Activated B cell treated with CpG ODN at 0.5 μM for 24 hours (primary cell): ENCODE measurements at regions not wholly inside any gene's neighbourhood (a gene's known extent, or its start where the extent isn't known, plus 50 kb on each side); places are given as distances from the start of the nearest gene placed in this dataset.

ENCODE experiments used
- ATAC-seq: fragments of 200-7000 bp; cut with Tn5 transposase; one replicate; pipeline ENCODE4 v1.10.0; 2021; ENCODE audit warnings: low read depth, mild to moderate bottlenecking, moderate library complexity
- CTCF ChIA-PET: fragments of 350-600 bp; sonication (Branson Sonifier 250); formaldehyde crosslinking; loops from one replicate; lab custom pipeline; 2021; ENCODE audit warnings: antibody characterized with exemption; lab: Charles Lee
- POLR2A ChIA-PET: fragments of 350-600 bp; sonication (Branson Sonifier 250); formaldehyde crosslinking; loops from one replicate; lab custom pipeline; 2021; ENCODE audit warnings: antibody characterized with exemption; lab: Charles Lee
- DNase-seq: peaks from one replicate; pipeline ENCODE4 v3.0.0; 2022
- H3K27ac Mint-ChIP-seq: one replicate; pipeline ENCODE4 v1.8.0; 2020; ENCODE audit warnings: mixed read lengths
- H3K27me3 Mint-ChIP-seq: one replicate; pipeline ENCODE4 v1.8.0; 2021; ENCODE audit warnings: mixed read lengths
- H3K36me3 Mint-ChIP-seq: one replicate; pipeline ENCODE4 v1.8.0; 2021; ENCODE audit warnings: low read depth, mixed read lengths
- H3K4me1 Mint-ChIP-seq: one replicate; pipeline ENCODE4 v1.8.0; 2021; ENCODE audit warnings: mixed read lengths
- H3K4me3 Mint-ChIP-seq: one replicate; pipeline ENCODE4 v1.8.0; 2020; ENCODE audit warnings: mild to moderate bottlenecking, mixed read lengths
- H3K9me3 Mint-ChIP-seq: one replicate; pipeline ENCODE4 v1.8.0; 2020; ENCODE audit warnings: mixed read lengths
- intact Hi-C: fragments of 100-400 bp; cut with micrococcal nuclease; formaldehyde crosslinking; loops from one replicate; pipeline ENCODE4 v1.15.1; 2024
- TF ChIP-seq, protein P1 (sequence below): fragments of 200-600 bp; IDR thresholded peaks from one replicate; pipeline ENCODE4 v1.8.0; 2022; ENCODE audit warnings: antibody characterized with exemption, mild to moderate bottlenecking

DNA sequence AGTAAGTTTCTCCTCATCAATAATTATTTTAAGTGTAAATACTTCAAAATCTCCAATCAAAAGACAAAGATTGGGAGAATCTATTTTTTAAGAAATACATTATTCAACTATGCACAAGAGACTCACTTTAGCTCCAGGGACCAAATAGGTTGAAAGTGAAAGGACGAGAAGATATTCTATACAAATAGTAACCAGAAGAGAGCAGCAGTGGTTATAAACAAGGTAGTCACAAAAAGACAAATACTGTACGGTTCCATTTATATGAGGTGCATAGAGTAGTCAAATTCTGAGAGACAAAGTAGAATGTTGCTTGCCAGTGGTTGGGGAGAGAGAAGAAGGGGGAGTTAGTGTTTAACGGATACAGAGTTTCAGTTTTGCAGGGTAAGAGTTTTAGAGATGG, 69.8 kb downstream of the POU3F3 start:
- intact Hi-C loops = loop anchor here (10.0 kb wide), 1 partner anchor 311 kb away; no protein-coding TSS in a partner anchor
- no peak overlapping the region for H3K27ac Mint-ChIP-seq
- ChIA-PET POLR2A (interaction anchor here (0.5 kb wide), 1 partner anchor 205 kb away, joined by 8 read pairs; no protein-coding TSS in a partner anchor), CTCF (interaction anchor here (0.8 to 1.7 kb wide), 4 partner anchors 9 to 53 kb away, joined by 3 to 10 read pairs (median 6); no protein-coding TSS in a partner anchor)
- no peak for ATAC-seq
- peaks cover 4% of the 10 kb centered on the region for H3K4me1 Mint-ChIP-seq
- H3K9me3 Mint-ChIP-seq = no peaks in the 10 kb centered on the region
- H3K4me3 Mint-ChIP-seq = no peak overlapping the region
- H3K36me3 Mint-ChIP-seq = peaks cover 2% of the 10 kb centered on the region
- TF ChIP-seq, protein P1, sequence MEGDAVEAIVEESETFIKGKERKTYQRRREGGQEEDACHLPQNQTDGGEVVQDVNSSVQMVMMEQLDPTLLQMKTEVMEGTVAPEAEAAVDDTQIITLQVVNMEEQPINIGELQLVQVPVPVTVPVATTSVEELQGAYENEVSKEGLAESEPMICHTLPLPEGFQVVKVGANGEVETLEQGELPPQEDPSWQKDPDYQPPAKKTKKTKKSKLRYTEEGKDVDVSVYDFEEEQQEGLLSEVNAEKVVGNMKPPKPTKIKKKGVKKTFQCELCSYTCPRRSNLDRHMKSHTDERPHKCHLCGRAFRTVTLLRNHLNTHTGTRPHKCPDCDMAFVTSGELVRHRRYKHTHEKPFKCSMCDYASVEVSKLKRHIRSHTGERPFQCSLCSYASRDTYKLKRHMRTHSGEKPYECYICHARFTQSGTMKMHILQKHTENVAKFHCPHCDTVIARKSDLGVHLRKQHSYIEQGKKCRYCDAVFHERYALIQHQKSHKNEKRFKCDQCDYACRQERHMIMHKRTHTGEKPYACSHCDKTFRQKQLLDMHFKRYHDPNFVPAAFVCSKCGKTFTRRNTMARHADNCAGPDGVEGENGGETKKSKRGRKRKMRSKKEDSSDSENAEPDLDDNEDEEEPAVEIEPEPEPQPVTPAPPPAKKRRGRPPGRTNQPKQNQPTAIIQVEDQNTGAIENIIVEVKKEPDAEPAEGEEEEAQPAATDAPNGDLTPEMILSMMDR = no peak
- H3K27me3 Mint-ChIP-seq = no peaks in the 10 kb centered on the region
- no peak for DNase-seq

DNA sequence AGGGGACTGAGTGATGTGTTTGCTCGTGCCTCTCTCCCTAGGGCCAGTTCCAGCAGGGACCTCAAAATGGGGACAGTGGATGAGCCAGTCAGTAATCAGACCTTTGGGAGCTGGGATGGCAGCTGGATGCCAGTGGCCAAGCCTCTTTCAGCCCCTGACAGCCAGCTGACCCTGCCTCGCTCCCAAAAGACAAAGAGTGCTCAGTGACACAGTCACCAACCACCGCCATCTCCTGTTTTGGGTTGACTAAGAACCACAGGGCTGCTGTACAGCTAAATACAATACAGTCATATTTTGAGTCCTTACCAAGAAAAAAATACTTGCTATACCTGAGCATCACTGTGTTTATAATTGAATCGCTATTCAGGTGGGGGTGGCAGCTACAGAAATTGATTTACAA, 75.7 kb downstream of the POU3F3 start:
- CTCF ChIA-PET = no interaction called here
- Mint-ChIP-seq H3K4me3 (no peak overlapping the region), H3K27me3 (no peaks in the 10 kb centered on the region), H3K27ac (no peak overlapping the region), H3K36me3 (no peaks in the 10 kb centered on the region), H3K9me3 (no peaks in the 10 kb centered on the region), H3K4me1 (peaks cover 3% of the 10 kb centered on the region)
- TF ChIP-seq, protein P1 = no peak
- POLR2A ChIA-PET = no interaction called here
- ATAC-seq = no peak
- intact Hi-C loops = loop anchor here (10.0 kb wide), 1 partner anchor 305 kb away; no protein-coding TSS in a partner anchor
- no peak for DNase-seq

DNA sequence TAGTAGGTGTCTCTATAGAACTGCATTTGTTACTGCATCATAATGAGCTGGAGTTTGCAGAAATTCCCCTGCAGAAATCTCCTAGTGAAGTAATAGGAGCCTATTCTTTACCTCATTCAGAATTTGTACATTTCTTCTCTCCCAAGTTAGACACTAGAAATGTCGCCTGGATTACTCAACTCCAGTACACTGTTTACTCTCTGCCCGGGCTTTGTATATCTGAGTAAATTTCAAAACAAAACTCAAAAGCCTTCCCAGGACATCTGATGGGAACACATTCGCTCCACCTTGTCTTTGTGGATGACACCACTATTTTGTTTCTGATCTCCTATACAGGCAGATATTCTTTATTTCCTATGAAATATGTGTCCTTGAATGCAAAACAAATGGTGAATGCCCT, 76.8 kb downstream of the POU3F3 start:
- Mint-ChIP-seq H3K9me3 (no peaks in the 10 kb centered on the region), H3K27me3 (no peaks in the 10 kb centered on the region), H3K36me3 (no peaks in the 10 kb centered on the region), H3K4me1 (peaks cover 3% of the 10 kb centered on the region), H3K4me3 (no peak overlapping the region), H3K27ac (no peak overlapping the region)
- DNase-seq (no peak), ATAC-seq (no peak)
- TF ChIP-seq, protein P1 = no peak
- ChIA-PET POLR2A (no interaction called here), CTCF (no interaction called here)
- intact Hi-C loops = no loop called here

DNA sequence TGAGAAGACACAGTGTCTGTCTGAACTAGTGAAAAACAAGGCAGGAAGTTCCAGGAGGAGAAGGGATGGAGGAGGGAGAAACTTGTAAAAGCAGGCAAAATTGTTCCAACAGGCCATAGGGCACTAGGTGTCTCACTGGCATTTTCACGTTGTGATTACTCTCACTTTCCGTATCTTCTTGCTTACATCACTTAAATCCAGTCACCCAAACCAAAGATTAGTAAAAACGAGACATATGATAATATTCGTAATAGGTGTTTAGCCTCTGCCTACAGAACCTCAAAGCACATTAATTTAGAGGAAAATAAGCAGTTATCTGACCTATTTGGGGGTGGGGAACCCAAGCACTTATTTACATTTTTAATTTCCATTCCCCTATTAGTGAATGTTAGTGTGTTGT, 78.3 kb downstream of the POU3F3 start:
- Mint-ChIP-seq H3K27ac (no peak overlapping the region), H3K36me3 (no peaks in the 10 kb centered on the region), H3K9me3 (no peaks in the 10 kb centered on the region), H3K4me3 (no peak overlapping the region), H3K27me3 (no peaks in the 10 kb centered on the region), H3K4me1 (peaks cover 6% of the 10 kb centered on the region)
- intact Hi-C loops = no loop called here
- POLR2A ChIA-PET = no interaction called here
- CTCF ChIA-PET = no interaction called here
- TF ChIP-seq, protein P1 = no peak
- DNase-seq = no peak
- no peak for ATAC-seq

DNA sequence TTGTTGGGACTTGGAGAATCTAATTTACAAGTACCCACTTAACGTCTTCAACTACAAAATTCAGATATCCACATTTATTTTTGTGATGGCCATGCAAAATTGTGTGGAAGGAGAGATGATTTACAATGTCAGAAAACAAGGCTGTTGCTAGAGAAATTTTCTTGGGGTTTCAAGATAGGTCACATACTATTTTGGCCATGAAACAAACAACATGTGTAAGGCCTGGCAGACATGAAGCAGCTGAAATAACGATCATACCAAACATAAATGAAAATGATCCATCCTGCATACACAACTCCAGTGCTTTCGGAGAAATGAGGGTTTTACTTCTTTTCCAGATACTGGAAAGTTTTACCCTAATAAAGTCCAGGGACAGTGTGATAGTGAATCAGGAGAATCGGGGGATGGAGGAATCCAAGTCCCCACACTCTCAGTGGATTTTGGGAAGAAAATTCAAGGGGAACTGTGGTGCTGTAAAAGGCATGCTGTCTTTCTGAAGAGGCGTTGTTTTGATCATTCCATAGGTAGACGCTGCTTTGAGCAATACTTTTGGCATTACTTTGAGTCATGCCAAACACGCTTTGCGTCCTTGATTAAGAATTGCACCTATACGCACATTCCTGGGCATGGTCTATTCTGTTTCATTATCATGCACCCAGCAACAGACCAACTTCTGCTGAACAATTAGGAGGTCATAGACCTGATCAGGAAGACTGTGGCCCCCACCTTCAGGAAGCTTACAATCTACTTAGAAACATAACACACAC, 79.4 kb downstream of the POU3F3 start:
- Mint-ChIP-seq H3K9me3 (no peaks in the 10 kb centered on the region), H3K4me3 (no peak overlapping the region), H3K36me3 (no peaks in the 10 kb centered on the region), H3K27me3 (no peaks in the 10 kb centered on the region), H3K27ac (no peak overlapping the region), H3K4me1 (peaks cover 14% of the 10 kb centered on the region)
- ATAC-seq (no peak), DNase-seq (no peak)
- ChIA-PET CTCF (no interaction called here), POLR2A (no interaction called here)
- intact Hi-C loops = no loop called here
- TF ChIP-seq, protein P1 = no peak
